ENCODE measurements at regions not wholly inside any gene's neighbourhood (a gene's known extent, or its start where the extent isn't known, plus 50 kb on each side); places are given as distances from the start of the nearest gene placed in this dataset.

DNA sequence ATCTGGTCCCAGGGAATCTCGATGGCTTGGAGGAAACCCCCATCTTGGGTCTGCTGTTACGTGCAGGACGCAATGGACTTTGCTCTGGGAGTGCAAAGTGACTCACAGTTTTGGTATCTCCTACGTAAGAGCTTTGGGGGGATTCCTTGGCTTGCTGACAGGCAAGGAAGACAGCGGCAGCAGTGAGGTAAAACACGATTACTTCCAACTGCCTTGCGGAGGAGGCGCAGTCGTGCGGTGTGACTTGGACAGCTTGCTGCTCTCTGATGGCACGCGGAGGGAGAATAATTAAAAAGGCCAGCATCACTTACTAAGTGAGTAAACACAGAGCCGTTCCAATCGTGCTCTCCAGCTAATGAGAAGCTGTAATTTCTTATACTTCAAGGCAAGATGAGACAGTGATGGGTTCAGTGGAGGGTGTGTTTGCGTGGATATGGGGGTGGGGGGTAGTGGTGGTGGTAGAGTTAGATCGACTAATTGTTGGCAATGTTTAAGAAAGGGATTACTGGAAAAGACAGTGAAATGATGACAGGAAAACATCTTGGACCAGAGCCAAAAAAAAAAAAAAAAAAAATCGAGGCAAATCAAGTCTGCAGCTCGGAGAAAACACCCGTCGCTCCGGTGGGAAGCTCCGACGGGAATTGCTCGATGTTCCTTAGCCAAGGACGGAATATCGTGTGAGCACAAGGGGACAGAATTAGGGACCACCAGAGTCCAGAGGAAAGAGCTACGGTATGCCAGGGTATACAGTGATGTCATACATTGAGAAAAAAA lies 184.8 kb upstream of the ZFHX3 start (continued):
- TF ChIP-seq HOXA3 (CRISPR knock-in tag; IDR thresholded peaks at IDR 0.05), result peak; percentile 45; the same call in 1 of the 2 replicates
- TF ChIP-seq SETDB1 (CRISPR knock-in tag; IDR thresholded peaks at IDR 0.05; ENCODE audit: borderline replicate concordance), result no peak
- no peak for TF ChIP-seq PRPF4 (IDR thresholded peaks at IDR 0.05; ENCODE audit: low read depth, low read length, poor library complexity, severe bottlenecking)
- no peak for TF ChIP-seq SSRP1 (CRISPR knock-in tag; IDR thresholded peaks at IDR 0.05)
- TF ChIP-seq, protein P1, sequence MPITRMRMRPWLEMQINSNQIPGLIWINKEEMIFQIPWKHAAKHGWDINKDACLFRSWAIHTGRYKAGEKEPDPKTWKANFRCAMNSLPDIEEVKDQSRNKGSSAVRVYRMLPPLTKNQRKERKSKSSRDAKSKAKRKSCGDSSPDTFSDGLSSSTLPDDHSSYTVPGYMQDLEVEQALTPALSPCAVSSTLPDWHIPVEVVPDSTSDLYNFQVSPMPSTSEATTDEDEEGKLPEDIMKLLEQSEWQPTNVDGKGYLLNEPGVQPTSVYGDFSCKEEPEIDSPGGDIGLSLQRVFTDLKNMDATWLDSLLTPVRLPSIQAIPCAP (CRISPR knock-in tag; IDR thresholded peaks at IDR 0.05; ENCODE audit: low read depth), result no peak
- TF ChIP-seq, protein P2, sequence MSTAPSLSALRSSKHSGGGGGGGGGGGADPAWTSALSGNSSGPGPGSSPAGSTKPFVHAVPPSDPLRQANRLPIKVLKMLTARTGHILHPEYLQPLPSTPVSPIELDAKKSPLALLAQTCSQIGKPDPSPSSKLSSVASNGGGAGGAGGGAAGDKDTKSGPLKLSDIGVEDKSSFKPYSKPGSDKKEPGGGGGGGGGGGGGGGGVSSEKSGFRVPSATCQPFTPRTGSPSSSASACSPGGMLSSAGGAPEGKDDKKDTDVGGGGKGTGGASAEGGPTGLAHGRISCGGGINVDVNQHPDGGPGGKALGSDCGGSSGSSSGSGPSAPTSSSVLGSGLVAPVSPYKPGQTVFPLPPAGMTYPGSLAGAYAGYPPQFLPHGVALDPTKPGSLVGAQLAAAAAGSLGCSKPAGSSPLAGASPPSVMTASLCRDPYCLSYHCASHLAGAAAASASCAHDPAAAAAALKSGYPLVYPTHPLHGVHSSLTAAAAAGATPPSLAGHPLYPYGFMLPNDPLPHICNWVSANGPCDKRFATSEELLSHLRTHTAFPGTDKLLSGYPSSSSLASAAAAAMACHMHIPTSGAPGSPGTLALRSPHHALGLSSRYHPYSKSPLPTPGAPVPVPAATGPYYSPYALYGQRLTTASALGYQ (CRISPR knock-in tag; IDR thresholded peaks at IDR 0.05), result no peak
- peak; percentile 48; the same call in 1 of the 2 replicates for TF ChIP-seq JUNB (CRISPR knock-in tag; IDR thresholded peaks at IDR 0.05; ENCODE audit: borderline replicate concordance)
- TF ChIP-seq, protein P3, sequence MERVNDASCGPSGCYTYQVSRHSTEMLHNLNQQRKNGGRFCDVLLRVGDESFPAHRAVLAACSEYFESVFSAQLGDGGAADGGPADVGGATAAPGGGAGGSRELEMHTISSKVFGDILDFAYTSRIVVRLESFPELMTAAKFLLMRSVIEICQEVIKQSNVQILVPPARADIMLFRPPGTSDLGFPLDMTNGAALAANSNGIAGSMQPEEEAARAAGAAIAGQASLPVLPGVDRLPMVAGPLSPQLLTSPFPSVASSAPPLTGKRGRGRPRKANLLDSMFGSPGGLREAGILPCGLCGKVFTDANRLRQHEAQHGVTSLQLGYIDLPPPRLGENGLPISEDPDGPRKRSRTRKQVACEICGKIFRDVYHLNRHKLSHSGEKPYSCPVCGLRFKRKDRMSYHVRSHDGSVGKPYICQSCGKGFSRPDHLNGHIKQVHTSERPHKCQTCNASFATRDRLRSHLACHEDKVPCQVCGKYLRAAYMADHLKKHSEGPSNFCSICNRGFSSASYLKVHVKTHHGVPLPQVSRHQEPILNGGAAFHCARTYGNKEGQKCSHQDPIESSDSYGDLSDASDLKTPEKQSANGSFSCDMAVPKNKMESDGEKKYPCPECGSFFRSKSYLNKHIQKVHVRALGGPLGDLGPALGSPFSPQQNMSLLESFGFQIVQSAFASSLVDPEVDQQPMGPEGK (CRISPR knock-in tag; IDR thresholded peaks at IDR 0.05), result no peak
- no peak for TF ChIP-seq BRD4 (CRISPR knock-in tag; IDR thresholded peaks at IDR 0.05)
- TF ChIP-seq PRMT3 (CRISPR knock-in tag; IDR thresholded peaks at IDR 0.05; ENCODE audit: borderline replicate concordance, low read depth), result no peak
- TF ChIP-seq AKAP8 (CRISPR knock-in tag; IDR thresholded peaks at IDR 0.05), result no peak
- no peak for TF ChIP-seq SNAI1 (CRISPR knock-in tag; IDR thresholded peaks at IDR 0.05; ENCODE audit: borderline replicate concordance)
- TF ChIP-seq, protein P4, sequence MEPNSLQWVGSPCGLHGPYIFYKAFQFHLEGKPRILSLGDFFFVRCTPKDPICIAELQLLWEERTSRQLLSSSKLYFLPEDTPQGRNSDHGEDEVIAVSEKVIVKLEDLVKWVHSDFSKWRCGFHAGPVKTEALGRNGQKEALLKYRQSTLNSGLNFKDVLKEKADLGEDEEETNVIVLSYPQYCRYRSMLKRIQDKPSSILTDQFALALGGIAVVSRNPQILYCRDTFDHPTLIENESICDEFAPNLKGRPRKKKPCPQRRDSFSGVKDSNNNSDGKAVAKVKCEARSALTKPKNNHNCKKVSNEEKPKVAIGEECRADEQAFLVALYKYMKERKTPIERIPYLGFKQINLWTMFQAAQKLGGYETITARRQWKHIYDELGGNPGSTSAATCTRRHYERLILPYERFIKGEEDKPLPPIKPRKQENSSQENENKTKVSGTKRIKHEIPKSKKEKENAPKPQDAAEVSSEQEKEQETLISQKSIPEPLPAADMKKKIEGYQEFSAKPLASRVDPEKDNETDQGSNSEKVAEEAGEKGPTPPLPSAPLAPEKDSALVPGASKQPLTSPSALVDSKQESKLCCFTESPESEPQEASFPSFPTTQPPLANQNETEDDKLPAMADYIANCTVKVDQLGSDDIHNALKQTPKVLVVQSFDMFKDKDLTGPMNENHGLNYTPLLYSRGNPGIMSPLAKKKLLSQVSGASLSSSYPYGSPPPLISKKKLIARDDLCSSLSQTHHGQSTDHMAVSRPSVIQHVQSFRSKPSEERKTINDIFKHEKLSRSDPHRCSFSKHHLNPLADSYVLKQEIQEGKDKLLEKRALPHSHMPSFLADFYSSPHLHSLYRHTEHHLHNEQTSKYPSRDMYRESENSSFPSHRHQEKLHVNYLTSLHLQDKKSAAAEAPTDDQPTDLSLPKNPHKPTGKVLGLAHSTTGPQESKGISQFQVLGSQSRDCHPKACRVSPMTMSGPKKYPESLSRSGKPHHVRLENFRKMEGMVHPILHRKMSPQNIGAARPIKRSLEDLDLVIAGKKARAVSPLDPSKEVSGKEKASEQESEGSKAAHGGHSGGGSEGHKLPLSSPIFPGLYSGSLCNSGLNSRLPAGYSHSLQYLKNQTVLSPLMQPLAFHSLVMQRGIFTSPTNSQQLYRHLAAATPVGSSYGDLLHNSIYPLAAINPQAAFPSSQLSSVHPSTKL (CRISPR knock-in tag; IDR thresholded peaks at IDR 0.05), result peak; percentile 58
- TF ChIP-seq, protein P5, sequence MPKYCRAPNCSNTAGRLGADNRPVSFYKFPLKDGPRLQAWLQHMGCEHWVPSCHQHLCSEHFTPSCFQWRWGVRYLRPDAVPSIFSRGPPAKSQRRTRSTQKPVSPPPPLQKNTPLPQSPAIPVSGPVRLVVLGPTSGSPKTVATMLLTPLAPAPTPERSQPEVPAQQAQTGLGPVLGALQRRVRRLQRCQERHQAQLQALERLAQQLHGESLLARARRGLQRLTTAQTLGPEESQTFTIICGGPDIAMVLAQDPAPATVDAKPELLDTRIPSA (CRISPR knock-in tag; IDR thresholded peaks at IDR 0.05; ENCODE audit: borderline replicate concordance), result no peak
- TF ChIP-seq TBL1XR1 (IDR thresholded peaks at IDR 0.05; ENCODE audit: borderline replicate concordance, low read length, partially characterized antibody), result no peak
- TF ChIP-seq ZNF766 (CRISPR knock-in tag; IDR thresholded peaks at IDR 0.05; ENCODE audit: borderline replicate concordance), result no peak
- 0 out of 2 replicates have a peak, but pooled peaks have one; percentile 20 for TF ChIP-seq MED1 (CRISPR knock-in tag; IDR thresholded peaks at IDR 0.05)
- TF ChIP-seq KDM2A (CRISPR knock-in tag; IDR thresholded peaks at IDR 0.05; ENCODE audit: borderline replicate concordance, low read depth), result peak; percentile 30; the same call in 1 of the 2 replicates
- TF ChIP-seq SRSF4 (IDR thresholded peaks at IDR 0.05; ENCODE audit: low read depth, low read length, poor library complexity, severe bottlenecking), result no peak
- TF ChIP-seq TCF7L2 (IDR thresholded peaks at IDR 0.05; ENCODE audit: low read depth, low read length), result no peak

Data from HepG2 (cell line).